ENCODE measurements at regions not wholly inside any gene's neighbourhood (a gene's known extent, or its start where the extent isn't known, plus 50 kb on each side); places are given as distances from the start of the nearest gene placed in this dataset.
"Not testable (repeated sequence)": the region's sequence is repeated elsewhere in the genome, so short reads cannot be mapped to it uniquely, and the experiment has no call there.

DNA sequence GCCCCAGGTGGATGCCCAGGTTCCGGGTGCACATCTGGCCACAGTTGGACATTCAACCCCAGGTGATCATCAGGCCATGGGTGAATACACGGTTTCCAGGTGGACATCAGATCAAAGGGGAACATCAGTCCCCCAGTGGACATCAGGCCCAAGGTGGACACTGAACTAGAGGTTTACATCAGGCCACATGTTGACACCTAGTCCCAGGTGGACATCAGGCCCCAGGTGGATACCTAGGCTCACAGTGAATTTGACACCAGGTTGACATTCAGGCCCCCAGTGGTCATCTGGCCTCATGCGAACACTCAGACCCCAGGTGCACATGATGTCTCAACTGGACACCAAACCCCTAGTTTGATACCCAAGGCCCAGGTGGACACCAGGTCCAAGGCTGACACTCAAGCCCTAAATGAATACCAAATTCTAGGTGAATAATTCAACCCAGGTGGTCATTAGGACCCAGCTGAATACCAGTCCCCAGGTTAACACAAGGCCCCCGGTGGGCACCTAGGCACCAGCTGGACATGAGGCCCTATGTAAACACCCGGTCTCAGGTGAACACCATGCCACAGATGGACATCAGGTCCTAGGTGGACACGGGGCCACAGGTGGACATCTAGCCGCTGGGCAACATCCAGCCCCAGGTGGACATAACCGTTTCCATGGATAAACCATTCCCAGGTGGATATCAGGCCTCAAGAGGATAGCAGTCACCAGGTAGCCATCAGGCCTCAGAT is 200.4 kb downstream of the POTEM start:
- ATAC-seq (replicated peaks in 1 of 4); H3K36me3 ChIP-seq (ENCODE audit: control insufficient read depth in 2 of 2, extremely low read depth in 1 of 2, insufficient read depth in 1 of 2, low read length in 1 of 2); H3K27ac Mint-ChIP-seq; H3K9me3 ChIP-seq; H3K36me3 Mint-ChIP-seq; H3K4me3 ChIP-seq (ENCODE audit: control insufficient read depth in 1 of 2, extremely low read depth in 1 of 2, low read length in 1 of 2); H3K27me3 ChIP-seq (replicated peaks in 1 of 2; ENCODE audit: control insufficient read depth in 2 of 2, extremely low read depth in 1 of 2, insufficient read depth in 2 of 2, low read length in 1 of 2); POLR2A ChIA-PET; H3K27me3 Mint-ChIP-seq; H3K4me1 Mint-ChIP-seq; CTCF ChIA-PET; H3K9me3 Mint-ChIP-seq; H3K4me1 ChIP-seq (ENCODE audit: control insufficient read depth in 1 of 2, extremely low read depth in 1 of 2, insufficient read depth in 2 of 2, low read length in 2 of 2); H3K27ac ChIP-seq (ENCODE audit: low read length); H3K4me3 Mint-ChIP-seq: not testable (repeated sequence)
- 82% methylated on average over 8 of the region's 8 CpGs for WGBS (ENCODE audit: insufficient coverage)
- DNase-seq = peak in 1 of 35 experiments; percentile 0

- not testable (repeated sequence) for DNase-seq
These were observed 201.0 kb downstream of the POTEM start for GRCh38 chr14:19168261-19168660.

GRCh38 chr14:19169561-19170362 is 202.5 kb downstream of the POTEM start:
- ATAC-seq (replicated peaks in 1 of 4); H3K4me3 Mint-ChIP-seq; CTCF ChIA-PET; DNase-seq; H3K27ac ChIP-seq (ENCODE audit: low read length); H3K36me3 ChIP-seq (ENCODE audit: control insufficient read depth in 2 of 2, extremely low read depth in 1 of 2, insufficient read depth in 1 of 2, low read length in 1 of 2); H3K27me3 ChIP-seq (replicated peaks in 1 of 2; ENCODE audit: control insufficient read depth in 2 of 2, extremely low read depth in 1 of 2, insufficient read depth in 2 of 2, low read length in 1 of 2); H3K4me1 Mint-ChIP-seq; H3K9me3 Mint-ChIP-seq; H3K4me3 ChIP-seq (ENCODE audit: control insufficient read depth in 1 of 2, extremely low read depth in 1 of 2, low read length in 1 of 2); H3K36me3 Mint-ChIP-seq; H3K9me3 ChIP-seq; H3K4me1 ChIP-seq (ENCODE audit: control insufficient read depth in 1 of 2, extremely low read depth in 1 of 2, insufficient read depth in 2 of 2, low read length in 2 of 2); H3K27me3 Mint-ChIP-seq; H3K27ac Mint-ChIP-seq; POLR2A ChIA-PET: not testable (repeated sequence)
- 40% methylated on average over 2 of the region's 7 CpGs for WGBS (ENCODE audit: insufficient coverage)

More at GRCh38 chr14:19168261-19168660, 201.0 kb downstream of the POTEM start:
- H3K36me3 Mint-ChIP-seq; CTCF ChIA-PET; H3K27ac Mint-ChIP-seq; H3K9me3 Mint-ChIP-seq; H3K27ac ChIP-seq (ENCODE audit: low read length); H3K4me1 Mint-ChIP-seq; H3K4me3 Mint-ChIP-seq; H3K4me1 ChIP-seq (ENCODE audit: control insufficient read depth in 1 of 2, extremely low read depth in 1 of 2, insufficient read depth in 2 of 2, low read length in 2 of 2); H3K27me3 ChIP-seq (replicated peaks in 1 of 2; ENCODE audit: control insufficient read depth in 2 of 2, extremely low read depth in 1 of 2, insufficient read depth in 2 of 2, low read length in 1 of 2); H3K9me3 ChIP-seq; H3K36me3 ChIP-seq (ENCODE audit: control insufficient read depth in 2 of 2, extremely low read depth in 1 of 2, insufficient read depth in 1 of 2, low read length in 1 of 2); H3K27me3 Mint-ChIP-seq; POLR2A ChIA-PET; H3K4me3 ChIP-seq (ENCODE audit: control insufficient read depth in 1 of 2, extremely low read depth in 1 of 2, low read length in 1 of 2); ATAC-seq (replicated peaks in 1 of 4): not testable (repeated sequence)
- WGBS (ENCODE audit: insufficient coverage) = 85% methylated on average over 3 of the region's 7 CpGs

DNA sequence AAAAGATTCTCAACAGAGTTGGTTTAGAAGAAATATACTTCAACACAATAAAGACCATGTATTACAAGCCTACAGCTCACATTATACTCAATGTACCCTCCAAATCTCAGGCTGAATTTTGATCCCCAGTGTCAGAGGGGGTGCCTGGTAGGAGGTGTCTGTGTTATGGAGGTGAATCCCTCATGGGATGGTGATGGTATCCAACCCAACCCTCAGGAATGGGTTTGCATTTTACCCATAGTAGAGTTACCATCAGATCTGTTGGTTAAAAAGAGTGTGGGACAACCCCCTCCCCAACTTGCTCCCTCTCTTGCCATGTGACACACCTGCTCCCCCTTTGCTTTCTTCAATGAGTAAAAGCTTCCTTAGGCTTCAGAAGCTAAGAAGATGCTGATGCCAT is 205.5 kb downstream of the POTEM start:
- H3K4me3 Mint-ChIP-seq; H3K4me1 Mint-ChIP-seq; H3K4me3 ChIP-seq (ENCODE audit: control insufficient read depth in 1 of 2, extremely low read depth in 1 of 2, low read length in 1 of 2); H3K27ac ChIP-seq (ENCODE audit: low read length); H3K27ac Mint-ChIP-seq; CTCF ChIA-PET; H3K9me3 Mint-ChIP-seq; H3K36me3 Mint-ChIP-seq; H3K9me3 ChIP-seq; DNase-seq; H3K27me3 Mint-ChIP-seq; H3K36me3 ChIP-seq (ENCODE audit: control insufficient read depth in 2 of 2, extremely low read depth in 1 of 2, insufficient read depth in 1 of 2, low read length in 1 of 2); H3K27me3 ChIP-seq (replicated peaks in 1 of 2; ENCODE audit: control insufficient read depth in 2 of 2, extremely low read depth in 1 of 2, insufficient read depth in 2 of 2, low read length in 1 of 2); POLR2A ChIA-PET; H3K4me1 ChIP-seq (ENCODE audit: control insufficient read depth in 1 of 2, extremely low read depth in 1 of 2, insufficient read depth in 2 of 2, low read length in 2 of 2); ATAC-seq (replicated peaks in 1 of 4): not testable (repeated sequence)

DNA sequence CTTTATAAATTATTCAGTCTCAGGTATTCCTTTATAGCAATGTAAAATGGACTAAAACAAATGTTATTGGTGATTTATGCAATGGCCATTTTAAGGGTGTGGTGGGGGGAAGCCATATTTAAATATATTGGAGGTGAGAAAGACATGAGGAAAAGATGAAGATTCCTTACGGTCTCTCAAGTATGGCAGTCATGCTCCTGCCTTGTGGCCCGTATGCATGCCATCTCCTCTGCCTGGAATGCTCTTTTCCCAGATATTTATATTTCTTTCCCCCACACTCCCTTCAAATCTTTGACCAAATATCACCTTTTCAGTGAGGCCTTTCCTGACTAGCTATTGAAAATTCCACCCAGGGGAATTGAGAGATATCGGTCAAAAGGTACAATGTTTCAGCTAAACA is 206.0 kb downstream of the POTEM start:
- H3K4me1 Mint-ChIP-seq; H3K27ac Mint-ChIP-seq; H3K27ac ChIP-seq (ENCODE audit: low read length); POLR2A ChIA-PET; H3K9me3 ChIP-seq; H3K27me3 ChIP-seq (replicated peaks in 1 of 2; ENCODE audit: control insufficient read depth in 2 of 2, extremely low read depth in 1 of 2, insufficient read depth in 2 of 2, low read length in 1 of 2); H3K4me3 Mint-ChIP-seq; CTCF ChIA-PET; H3K9me3 Mint-ChIP-seq; H3K4me3 ChIP-seq (ENCODE audit: control insufficient read depth in 1 of 2, extremely low read depth in 1 of 2, low read length in 1 of 2); H3K27me3 Mint-ChIP-seq; DNase-seq; H3K36me3 Mint-ChIP-seq; H3K4me1 ChIP-seq (ENCODE audit: control insufficient read depth in 1 of 2, extremely low read depth in 1 of 2, insufficient read depth in 2 of 2, low read length in 2 of 2); ATAC-seq (replicated peaks in 1 of 4); H3K36me3 ChIP-seq (ENCODE audit: control insufficient read depth in 2 of 2, extremely low read depth in 1 of 2, insufficient read depth in 1 of 2, low read length in 1 of 2): not testable (repeated sequence)
- WGBS (ENCODE audit: insufficient coverage) = no CpG with 5 or more reads among the region's 3 CpGs

DNA sequence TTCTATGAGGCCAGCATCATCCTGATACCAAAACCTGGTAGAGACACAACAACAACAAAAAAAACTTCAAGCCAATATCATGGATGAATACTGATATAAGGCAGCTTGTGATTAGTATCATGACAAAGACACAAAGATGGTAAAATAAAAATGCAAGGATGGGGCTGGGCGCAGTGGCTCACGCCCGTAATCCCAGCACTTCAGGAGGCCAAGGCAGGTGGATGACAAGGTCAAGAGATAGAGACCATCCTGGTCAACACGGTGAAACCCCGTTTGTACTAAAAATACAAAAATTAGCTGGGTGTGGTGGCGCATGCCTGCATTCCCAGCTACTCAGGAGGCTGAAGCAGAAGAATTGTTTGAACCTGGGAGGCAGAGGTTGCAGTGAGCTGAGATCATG is 210.2 kb downstream of the POTEM start:
- H3K36me3 ChIP-seq (ENCODE audit: control insufficient read depth in 2 of 2, extremely low read depth in 1 of 2, insufficient read depth in 1 of 2, low read length in 1 of 2); CTCF ChIA-PET; H3K4me3 ChIP-seq (ENCODE audit: control insufficient read depth in 1 of 2, extremely low read depth in 1 of 2, low read length in 1 of 2); H3K4me1 ChIP-seq (ENCODE audit: control insufficient read depth in 1 of 2, extremely low read depth in 1 of 2, insufficient read depth in 2 of 2, low read length in 2 of 2); H3K9me3 Mint-ChIP-seq; DNase-seq; H3K27me3 Mint-ChIP-seq; H3K4me1 Mint-ChIP-seq; H3K27ac Mint-ChIP-seq; H3K27me3 ChIP-seq (replicated peaks in 1 of 2; ENCODE audit: control insufficient read depth in 2 of 2, extremely low read depth in 1 of 2, insufficient read depth in 2 of 2, low read length in 1 of 2); H3K9me3 ChIP-seq; H3K27ac ChIP-seq (ENCODE audit: low read length); H3K4me3 Mint-ChIP-seq; ATAC-seq (replicated peaks in 1 of 4); H3K36me3 Mint-ChIP-seq; POLR2A ChIA-PET: not testable (repeated sequence)
- no CpG with 5 or more reads among the region's 6 CpGs for WGBS (ENCODE audit: insufficient coverage)

GRCh38 chr14:19180297-19180696 is 213.1 kb downstream of the POTEM start:
- H3K4me3 Mint-ChIP-seq; CTCF ChIA-PET; ATAC-seq (replicated peaks in 1 of 4); POLR2A ChIA-PET; H3K9me3 Mint-ChIP-seq; H3K27me3 Mint-ChIP-seq; H3K27ac ChIP-seq (ENCODE audit: low read length); H3K4me1 ChIP-seq (ENCODE audit: control insufficient read depth in 1 of 2, extremely low read depth in 1 of 2, insufficient read depth in 2 of 2, low read length in 2 of 2); H3K9me3 ChIP-seq; H3K4me1 Mint-ChIP-seq; H3K4me3 ChIP-seq (ENCODE audit: control insufficient read depth in 1 of 2, extremely low read depth in 1 of 2, low read length in 1 of 2); H3K36me3 Mint-ChIP-seq; H3K27ac Mint-ChIP-seq; H3K27me3 ChIP-seq (replicated peaks in 1 of 2; ENCODE audit: control insufficient read depth in 2 of 2, extremely low read depth in 1 of 2, insufficient read depth in 2 of 2, low read length in 1 of 2); DNase-seq; H3K36me3 ChIP-seq (ENCODE audit: control insufficient read depth in 2 of 2, extremely low read depth in 1 of 2, insufficient read depth in 1 of 2, low read length in 1 of 2): not testable (repeated sequence)
- WGBS (ENCODE audit: insufficient coverage) = no CpG with 5 or more reads among the region's 2 CpGs

Data from T-cell (primary cell).